H1 (cell line): ENCODE measurements at regions not wholly inside any gene's neighbourhood (a gene's known extent, or its start where the extent isn't known, plus 50 kb on each side); places are given as distances from the start of the nearest gene placed in this dataset.

Source experiments
- CTCF ChIA-PET: fragments of 300-600 bp; sonication (Branson Sonifier 250); formaldehyde crosslinking; loops from one replicate; lab custom pipeline; 2021; ENCODE audit not compliant: partially characterized antibody; lab: Charles Lee
- POLR2A ChIA-PET: fragments of 300-600 bp; sonication (Branson Sonifier 250); formaldehyde crosslinking; loops from one replicate; lab custom pipeline; 2021; ENCODE audit warnings: inconsistent platforms; ENCODE audit not compliant: partially characterized antibody; lab: Charles Lee
- DNase-seq, 2 experiments: peaks; one replicate each; pipeline versions ENCODE4 v3.0.0 to v3.0.0-alpha.2; 2010 to 2022; ENCODE audit warnings: low spot score in 2 of 2, low read depth in 1 of 2, mixed read lengths in 1 of 2
- FAIRE-seq: peaks from 2 replicates; lab custom pipeline; 2011; peaks lifted over from hg19 to GRCh38; lab: Jason Lieb, UNC
- H2AFZ ChIP-seq: 2 replicates; pipeline ENCODE4 v1.8.1; 2012; ENCODE audit warnings: low read length, inconsistent platforms
- H2AK5ac ChIP-seq: 2 replicates; pipeline ENCODE4 v1.6.1; 2013; ENCODE audit warnings: low read depth, low read length
- H2BK120ac ChIP-seq: replicated peaks from 2 replicates; pipeline ENCODE3; 2013; ENCODE audit warnings: low read depth, low read length, inconsistent platforms
- H2BK12ac ChIP-seq: 2 replicates; pipeline ENCODE4 v1.6.1; 2013; ENCODE audit warnings: low read depth, low read length
- H2BK15ac ChIP-seq: 2 replicates; pipeline ENCODE4 v1.6.1; 2013; ENCODE audit warnings: low read length
- H2BK20ac ChIP-seq: 2 replicates; pipeline ENCODE4 v1.6.1; 2013; ENCODE audit warnings: low read length
- H2BK5ac ChIP-seq: 2 replicates; pipeline ENCODE4 v1.6.1; 2013; ENCODE audit warnings: low read depth, low read length
- H3K14ac ChIP-seq: 2 replicates; pipeline ENCODE4 v1.6.1; 2013; ENCODE audit warnings: inconsistent platforms; ENCODE audit not compliant: insufficient read length
- H3K18ac ChIP-seq: 2 replicates; pipeline ENCODE4 v1.6.1; 2013; ENCODE audit warnings: low read length; ENCODE audit errors: extremely low read depth
- H3K23ac ChIP-seq: 2 replicates; pipeline ENCODE4 v1.6.1; 2013; ENCODE audit warnings: inconsistent platforms; ENCODE audit not compliant: insufficient read length
- H3K23me2 ChIP-seq: 2 replicates; pipeline ENCODE4 v1.6.1; 2013; ENCODE audit warnings: low read depth, low read length
- H3K27ac ChIP-seq: 2 replicates; pipeline ENCODE4 v1.6.1; 2011; ENCODE audit warnings: low read depth, low read length, inconsistent platforms
- H3K27me3 ChIP-seq, 4 experiments: replicated peaks in 1 of 4; 1 replicate in 1 of 4; 2 replicates in 3 of 4; pipeline versions ENCODE4 v1.6.1 to v1.8.1; 2011 to 2013; ENCODE audit warnings: low read length in 3 of 4, mild to moderate bottlenecking in 3 of 4, inconsistent platforms in 2 of 4, mixed read lengths in 2 of 4, moderate library complexity in 1 of 4; ENCODE audit not compliant: control insufficient read depth in 3 of 4, insufficient read depth in 3 of 4; ENCODE audit errors: extremely low read depth in 1 of 4
- H3K36me3 ChIP-seq, 4 experiments: 2 replicates each; pipeline versions ENCODE4 v1.6.1 to v1.8.1; 2011 to 2013; ENCODE audit warnings: mild to moderate bottlenecking in 4 of 4, low read length in 3 of 4, moderate library complexity in 2 of 4, control low read depth in 1 of 4, inconsistent platforms in 1 of 4; ENCODE audit not compliant: insufficient read depth in 4 of 4, control insufficient read depth in 2 of 4
- H3K4ac ChIP-seq: replicated peaks from 2 replicates; pipeline ENCODE3; 2013; ENCODE audit warnings: low read length, low read depth, mixed read lengths, inconsistent platforms; ENCODE audit not compliant: insufficient read length
- H3K4me1 ChIP-seq, 4 experiments: replicated peaks in 1 of 4; 1 replicate in 1 of 4; 2 replicates in 3 of 4; pipeline versions ENCODE4 v1.6.1 to v1.8.1; 2011 to 2013; ENCODE audit warnings: low read length in 3 of 4, inconsistent platforms in 2 of 4, mixed read lengths in 1 of 4; ENCODE audit not compliant: insufficient read depth in 4 of 4, control insufficient read depth in 3 of 4
- H3K4me2 ChIP-seq, 2 experiments: 2 replicates each; pipeline versions ENCODE4 v1.6.1 to v1.8.1; 2011 to 2013; ENCODE audit warnings: low read depth in 2 of 2, low read length in 2 of 2, control low read depth in 1 of 2, inconsistent platforms in 1 of 2, mild to moderate bottlenecking in 1 of 2; ENCODE audit not compliant: insufficient read depth in 1 of 2
- H3K4me3 ChIP-seq, 4 experiments: fragments of 200-600, 300-600 bp in 1 of 4; sonication (generic), shearing (Covaris generic), sonication (Bioruptor Twin) in 1 of 4; 2 replicates each; pipeline versions ENCODE4 v1.5.1 to v1.8.1; 2011 to 2016; ENCODE audit warnings: low read length in 4 of 4, low read depth in 3 of 4, control low read depth in 2 of 4, inconsistent platforms in 2 of 4, mild to moderate bottlenecking in 2 of 4, mixed read lengths in 1 of 4, moderate library complexity in 1 of 4; ENCODE audit not compliant: insufficient read depth in 2 of 4; ENCODE audit errors: extremely low read depth in 1 of 4
- H3K56ac ChIP-seq: replicated peaks from 2 replicates; pipeline ENCODE3; 2013; ENCODE audit warnings: low read depth, mild to moderate bottlenecking, mixed read lengths, low read length, inconsistent platforms; ENCODE audit not compliant: insufficient read length
- H3K79me1 ChIP-seq: 2 replicates; pipeline ENCODE4 v1.6.1; 2013; ENCODE audit warnings: low read depth, low read length, control low read depth
- H3K79me2 ChIP-seq, 2 experiments: 2 replicates each; pipeline versions ENCODE4 v1.6.1 to v1.8.1; 2012 to 2013; ENCODE audit warnings: low read length in 2 of 2, mild to moderate bottlenecking in 2 of 2, inconsistent platforms in 1 of 2; ENCODE audit not compliant: insufficient read depth in 2 of 2, control insufficient read depth in 1 of 2
- H3K9ac ChIP-seq, 4 experiments: replicated peaks in 1 of 4; 1 replicate in 1 of 4; 2 replicates in 3 of 4; pipeline versions ENCODE4 v1.6.1 to v1.8.1; 2011 to 2013; ENCODE audit warnings: low read depth in 3 of 4, low read length in 3 of 4, control low read depth in 2 of 4, mild to moderate bottlenecking in 2 of 4, moderate library complexity in 2 of 4, inconsistent platforms in 1 of 4; ENCODE audit errors: extremely low read depth in 1 of 4
- H3K9me3 ChIP-seq, 2 experiments: 2 replicates each; pipeline versions ENCODE4 v1.6.1 to v1.8.1; 2012 to 2013; ENCODE audit warnings: mild to moderate bottlenecking in 2 of 2, moderate library complexity in 2 of 2, control low read depth in 1 of 2, inconsistent platforms in 1 of 2, low read depth in 1 of 2, low read length in 1 of 2, mixed read lengths in 1 of 2; ENCODE audit not compliant: insufficient read depth in 2 of 2
- H4K20me1 ChIP-seq, 2 experiments: replicated peaks in 1 of 2; 2 replicates each; pipeline versions ENCODE3 to v1.8.1; 2011 to 2013; ENCODE audit warnings: inconsistent platforms in 2 of 2, low read length in 2 of 2, mild to moderate bottlenecking in 1 of 2; ENCODE audit not compliant: insufficient read depth in 2 of 2, control insufficient read depth in 1 of 2
- H4K5ac ChIP-seq: 2 replicates; pipeline ENCODE4 v1.6.1; 2013; ENCODE audit warnings: low read length, low read depth, mixed read lengths, inconsistent platforms; ENCODE audit not compliant: insufficient read length
- H4K8ac ChIP-seq: 2 replicates; pipeline ENCODE4 v1.8.0; 2013; ENCODE audit warnings: mild to moderate bottlenecking, moderate library complexity, low read length, inconsistent platforms; ENCODE audit not compliant: insufficient read depth; ENCODE audit errors: extremely low read depth
- H4K91ac ChIP-seq: replicated peaks from 2 replicates; pipeline ENCODE3; 2013; ENCODE audit warnings: low read length, mixed read lengths, inconsistent platforms; ENCODE audit not compliant: insufficient read length
- CHD2 ChIP-seq: IDR thresholded peaks from 2 replicates; pipeline ENCODE4 v1.6.1; 2012; ENCODE audit warnings: low read length, improper control_type of control experiment
- CTBP2 ChIP-seq: IDR thresholded peaks from 2 replicates; pipeline ENCODE4 v1.7.0; 2011; ENCODE audit warnings: borderline replicate concordance, mild to moderate bottlenecking, moderate library complexity, mixed read lengths, low read length; ENCODE audit not compliant: insufficient read depth, insufficient read length
- JUND ChIP-seq: IDR thresholded peaks from 2 replicates; pipeline ENCODE4 v1.6.1; 2011; ENCODE audit warnings: mild to moderate bottlenecking, improper control_type of control experiment, low read length
- KDM4A ChIP-seq: IDR thresholded peaks from one replicate; pipeline ENCODE4 v1.7.1; 2012; ENCODE audit warnings: low read depth, mild to moderate bottlenecking, moderate library complexity, low read length, inconsistent platforms; ENCODE audit not compliant: severe bottlenecking
- POLR2AphosphoS5 ChIP-seq: IDR thresholded peaks from 2 replicates; pipeline ENCODE4 v1.6.1; 2011; ENCODE audit warnings: low read depth, low read length
- RBBP5 ChIP-seq: IDR thresholded peaks from 2 replicates; pipeline ENCODE4 v1.7.1; 2012; ENCODE audit warnings: low read depth, mild to moderate bottlenecking, inconsistent platforms, low read length, moderate library complexity, borderline replicate concordance
- SAP30 ChIP-seq: fragments of 300-600 bp; sonication (generic); IDR thresholded peaks from 2 replicates; pipeline ENCODE4 v1.7.1; 2012; ENCODE audit warnings: low read length, moderate library complexity, mild to moderate bottlenecking, inconsistent platforms; ENCODE audit not compliant: insufficient read depth, insufficient replicate concordance
- SIRT6 ChIP-seq: IDR thresholded peaks from one replicate; pipeline ENCODE4 v1.7.1; 2012; ENCODE audit warnings: low read length, inconsistent platforms
- WGBS, 2 experiments: shearing (Covaris generic) in 1 of 2; methylation state at CpG; one replicate each; pipeline versions ENCODE4 v1.1.6 to v1.1.7; 2013 to 2015; ENCODE audit warnings: low lambda C conversion rate in 2 of 2, mixed read lengths in 2 of 2, inconsistent platforms in 1 of 2, low coverage in 1 of 2, missing lambda C conversion rate in 1 of 2; ENCODE audit not compliant: insufficient replicate concordance in 2 of 2, insufficient coverage in 1 of 2, insufficient read length in 1 of 2; ENCODE audit errors: extremely low coverage in 1 of 2, missing lambda C conversion rate in 1 of 2; 5-methylcytosine and 5-hydroxymethylcytosine counted together

GRCh38 chr15:98312913-98313312 is 335.4 kb upstream of the IGF1R start:
- no peak overlapping the region for H3K23ac ChIP-seq
- H3K56ac ChIP-seq: no peak overlapping the region
- H4K5ac ChIP-seq: no peak overlapping the region
- no peaks in the 10 kb centered on the region for H3K79me1 ChIP-seq
- no peak overlapping the region for H3K14ac ChIP-seq
- H3K4me2 ChIP-seq: no peak overlapping the region
- no peaks in the 10 kb centered on the region for H3K79me2 ChIP-seq
- no peaks in the 10 kb centered on the region for H3K36me3 ChIP-seq
- no peak for DNase-seq
- H2AK5ac ChIP-seq: no peak overlapping the region
- no peak overlapping the region for H3K27ac ChIP-seq
- H3K4me1 ChIP-seq: no peaks in the 10 kb centered on the region
- no peak overlapping the region for H2BK120ac ChIP-seq
- no peak overlapping the region for H2BK15ac ChIP-seq
- no peaks in the 10 kb centered on the region for H3K27me3 ChIP-seq
- H3K4ac ChIP-seq: no peak overlapping the region
- H4K8ac ChIP-seq: no peak overlapping the region
- no peaks in the 10 kb centered on the region for H3K9me3 ChIP-seq
- no peak for TF ChIP-seq SIRT6
- TF ChIP-seq RBBP5: no peak
- TF ChIP-seq POLR2AphosphoS5: no peak
- TF ChIP-seq CHD2: no peak
- TF ChIP-seq JUND: no peak
- no peak for TF ChIP-seq KDM4A
- no peak for TF ChIP-seq SAP30
- no peak for TF ChIP-seq CTBP2
- ChIA-PET CTCF (interaction anchor here (0.9 to 3.4 kb wide), 15 partner anchors 11 to 317 kb away, joined by 3 to 58 read pairs (median 5); no protein-coding TSS in a partner anchor), POLR2A (interaction anchor here (1.4 kb wide), 1 partner anchor 69 kb away, joined by 3 read pairs; no protein-coding TSS in a partner anchor)
- no peak overlapping the region for H3K4me3 ChIP-seq
- H3K23me2 ChIP-seq: no peaks in the 10 kb centered on the region
- H3K18ac ChIP-seq: no peak overlapping the region
- H2BK20ac ChIP-seq: no peak overlapping the region
- no peak overlapping the region for H3K9ac ChIP-seq
- no peak overlapping the region for H2BK5ac ChIP-seq
- H4K20me1 ChIP-seq: no peaks in the 10 kb centered on the region
- no peak for FAIRE-seq
- WGBS, 2 experiments: 88% methylated on average over 4 of the region's 4 CpGs; no CpG with 5 or more reads in 1 of the 2 experiments
- H2BK12ac ChIP-seq: no peak overlapping the region
- H2AFZ ChIP-seq: no peak overlapping the region
- H4K91ac ChIP-seq: no peak overlapping the region
